Naive thymus-derived CD4-positive, alpha-beta T cell (primary cell): ENCODE measurements at regions not wholly inside any gene's neighbourhood (a gene's known extent, or its start where the extent isn't known, plus 50 kb on each side); places are given as distances from the start of the nearest gene placed in this dataset.

Experiments used
- ATAC-seq: fragments of 150-1000 bp; cut with Tn5 transposase; 2 replicates; pipeline ENCODE4 v1.10.0; 2021; ENCODE audit warnings: mild to moderate bottlenecking, moderate library complexity
- CTCF ChIA-PET: fragments of 350-600 bp; sonication (Branson Sonifier 250); formaldehyde crosslinking; loops from one replicate; lab custom pipeline; 2021; ENCODE audit warnings: antibody characterized with exemption; lab: Charles Lee
- POLR2A ChIA-PET: fragments of 350-600 bp; sonication (Branson Sonifier 250); formaldehyde crosslinking; loops from one replicate; lab custom pipeline; 2021; ENCODE audit warnings: antibody characterized with exemption, inconsistent platforms; lab: Charles Lee
- DNase-seq, 9 donors: peaks; one replicate each; pipeline versions ENCODE4 v3.0.0 to v3.0.0-alpha.2; 2020 to 2022; ENCODE audit warnings: mixed read lengths in 1 of 9
- H3K27ac ChIP-seq: one replicate; pipeline ENCODE4 v1.7.0; 2013; ENCODE audit warnings: mild to moderate bottlenecking, low read depth, low read length, moderate library complexity
- H3K27me3 ChIP-seq, 2 donors: one replicate each; pipeline ENCODE4 v1.7.0; 2013; ENCODE audit warnings: low read length in 2 of 2, mild to moderate bottlenecking in 2 of 2, moderate library complexity in 2 of 2; ENCODE audit not compliant: control insufficient read depth in 2 of 2, insufficient read depth in 2 of 2
- H3K36me3 ChIP-seq, 3 experiments: 1 replicate in 2 of 3; 2 replicates in 1 of 3; pipeline ENCODE4 v1.7.0; 2013; ENCODE audit warnings: low read length in 3 of 3, mild to moderate bottlenecking in 3 of 3, moderate library complexity in 1 of 3; ENCODE audit not compliant: insufficient read depth in 3 of 3, control insufficient read depth in 2 of 3
- H3K4me1 ChIP-seq, 2 donors: one replicate each; pipeline ENCODE4 v1.7.0; 2013; ENCODE audit warnings: low read length in 2 of 2, mild to moderate bottlenecking in 2 of 2, moderate library complexity in 1 of 2; ENCODE audit not compliant: control insufficient read depth in 2 of 2, insufficient read depth in 2 of 2
- H3K4me3 ChIP-seq: 2 replicates; pipeline ENCODE4 v1.7.0; 2013; ENCODE audit warnings: mild to moderate bottlenecking, low read length
- H3K9me3 ChIP-seq, 3 experiments: 1 replicate in 2 of 3; 2 replicates in 1 of 3; pipeline ENCODE4 v1.7.0; 2013; ENCODE audit warnings: low read length in 3 of 3; ENCODE audit not compliant: control insufficient read depth in 2 of 3
- H3K27ac Mint-ChIP-seq, 9 donors: one replicate each; pipeline ENCODE4 v1.8.0; 2020 to 2022; ENCODE audit warnings: mixed read lengths in 9 of 9, mild to moderate bottlenecking in 8 of 9, moderate library complexity in 5 of 9, inconsistent platforms in 2 of 9
- H3K27me3 Mint-ChIP-seq, 5 donors: one replicate each; pipeline ENCODE4 v1.8.0; 2021 to 2022; ENCODE audit warnings: mixed read lengths in 5 of 5, mild to moderate bottlenecking in 1 of 5
- H3K36me3 Mint-ChIP-seq, 5 donors: one replicate each; pipeline ENCODE4 v1.8.0; 2020 to 2022; ENCODE audit warnings: mixed read lengths in 5 of 5, mild to moderate bottlenecking in 3 of 5, inconsistent platforms in 1 of 5
- H3K4me1 Mint-ChIP-seq, 7 donors: one replicate each; pipeline ENCODE4 v1.8.0; 2020 to 2022; ENCODE audit warnings: mixed read lengths in 7 of 7, mild to moderate bottlenecking in 3 of 7, inconsistent platforms in 1 of 7
- H3K4me3 Mint-ChIP-seq, 10 donors: one replicate each; pipeline ENCODE4 v1.8.0; 2020 to 2022; ENCODE audit warnings: mild to moderate bottlenecking in 10 of 10, mixed read lengths in 10 of 10, moderate library complexity in 6 of 10, inconsistent platforms in 2 of 10
- H3K9me3 Mint-ChIP-seq, 11 donors: one replicate each; pipeline ENCODE4 v1.8.0; 2020 to 2022; ENCODE audit warnings: mixed read lengths in 11 of 11, mild to moderate bottlenecking in 4 of 11, inconsistent platforms in 1 of 11, moderate library complexity in 1 of 11
- intact Hi-C, 2 donors: fragments of 100-400 bp; cut with micrococcal nuclease; formaldehyde crosslinking; loops; one replicate each; pipeline ENCODE4 v1.15.1; 2023

GRCh38 chr22:48556222-48556621 is 1271.5 kb downstream of the BRD1 start:
- H3K4me3 ChIP-seq, result no peak overlapping the region
- no peak for ATAC-seq
- H3K9me3 ChIP-seq, result no peaks in the 10 kb centered on the region
- CTCF ChIA-PET, result no interaction called here
- POLR2A ChIA-PET, result no interaction called here
- H3K9me3 Mint-ChIP-seq, result peaks cover 0 to 4% (median 0%) of the 10 kb centered on the region in 11 donors
- H3K27ac ChIP-seq, result no peak overlapping the region
- H3K4me1 Mint-ChIP-seq, result no peaks in the 10 kb centered on the region
- no peaks in the 10 kb centered on the region for H3K27me3 ChIP-seq
- DNase-seq, result no peak
- H3K27me3 Mint-ChIP-seq, result peaks cover 0 to 4% (median 0%) of the 10 kb centered on the region in 5 donors
- H3K27ac Mint-ChIP-seq, result no peak overlapping the region
- no peak overlapping the region for H3K4me3 Mint-ChIP-seq
- intact Hi-C loops, result no loop called here
- no peaks in the 10 kb centered on the region for H3K36me3 ChIP-seq
- H3K4me1 ChIP-seq, result no peaks in the 10 kb centered on the region
- no peaks in the 10 kb centered on the region for H3K36me3 Mint-ChIP-seq

GRCh38 chr22:48555606-48556005 is 1272.1 kb downstream of the BRD1 start:
- DNase-seq (no peak), ATAC-seq (no peak)
- CTCF ChIA-PET, result no interaction called here
- Mint-ChIP-seq H3K27me3 (peaks cover 0 to 4% (median 0%) of the 10 kb centered on the region in 5 donors), H3K36me3 (no peaks in the 10 kb centered on the region), H3K4me1 (no peaks in the 10 kb centered on the region), H3K4me3 (no peak overlapping the region), H3K27ac (no peak overlapping the region), H3K9me3 (peaks cover 0 to 4% (median 0%) of the 10 kb centered on the region in 11 donors)
- H3K4me1 ChIP-seq, result no peaks in the 10 kb centered on the region
- no peaks in the 10 kb centered on the region for H3K36me3 ChIP-seq
- no peaks in the 10 kb centered on the region for H3K9me3 ChIP-seq
- H3K27me3 ChIP-seq, result no peaks in the 10 kb centered on the region
- no peak overlapping the region for H3K4me3 ChIP-seq
- H3K27ac ChIP-seq, result no peak overlapping the region
- POLR2A ChIA-PET, result no interaction called here
- intact Hi-C loops, result no loop called here

- Histone ChIP-seq H3K9me3 (no peaks in the 10 kb centered on the region), H3K4me3 (no peak overlapping the region), H3K4me1 (no peaks in the 10 kb centered on the region), H3K27me3 (no peaks in the 10 kb centered on the region), H3K36me3 (no peaks in the 10 kb centered on the region), H3K27ac (no peak overlapping the region)
- no peaks in the 10 kb centered on the region for H3K36me3 Mint-ChIP-seq
- no peak overlapping the region for H3K27ac Mint-ChIP-seq
- ATAC-seq (no peak), DNase-seq (no peak)
- H3K27me3 Mint-ChIP-seq, result peaks cover 0 to 4% (median 0%) of the 10 kb centered on the region in 5 donors
- ChIA-PET CTCF (no interaction called here), POLR2A (no interaction called here)
- no peak overlapping the region for H3K4me3 Mint-ChIP-seq
- H3K9me3 Mint-ChIP-seq, result peaks cover 0 to 4% (median 0%) of the 10 kb centered on the region in 11 donors
- intact Hi-C loops, result no loop called here
- no peaks in the 10 kb centered on the region for H3K4me1 Mint-ChIP-seq
Measured at GRCh38 chr22:48554893-48555572, 1272.6 kb downstream of the BRD1 start.

GRCh38 chr22:48553694-48554308 is 1273.9 kb downstream of the BRD1 start:
- Mint-ChIP-seq H3K36me3 (no peaks in the 10 kb centered on the region), H3K27ac (no peak overlapping the region), H3K4me1 (no peaks in the 10 kb centered on the region), H3K9me3 (peaks cover 0 to 4% (median 0%) of the 10 kb centered on the region in 11 donors), H3K4me3 (no peak overlapping the region), H3K27me3 (peaks cover 0 to 4% (median 0%) of the 10 kb centered on the region in 5 donors)
- intact Hi-C loops, result no loop called here
- ChIA-PET CTCF (no interaction called here), POLR2A (no interaction called here)
- Histone ChIP-seq H3K9me3 (no peaks in the 10 kb centered on the region), H3K4me3 (no peak overlapping the region), H3K4me1 (no peaks in the 10 kb centered on the region), H3K36me3 (no peaks in the 10 kb centered on the region), H3K27me3 (no peaks in the 10 kb centered on the region), H3K27ac (no peak overlapping the region)
- DNase-seq (no peak), ATAC-seq (no peak)

GRCh38 chr22:48553119-48553518 is 1274.6 kb downstream of the BRD1 start:
- Histone ChIP-seq H3K9me3 (no peaks in the 10 kb centered on the region), H3K36me3 (no peaks in the 10 kb centered on the region), H3K27me3 (no peaks in the 10 kb centered on the region), H3K4me3 (no peak overlapping the region), H3K27ac (no peak overlapping the region), H3K4me1 (no peaks in the 10 kb centered on the region)
- no peak overlapping the region for H3K27ac Mint-ChIP-seq
- H3K4me3 Mint-ChIP-seq, result no peak overlapping the region
- H3K9me3 Mint-ChIP-seq, result peaks cover 0 to 2% (median 0%) of the 10 kb centered on the region in 11 donors
- H3K36me3 Mint-ChIP-seq, result no peaks in the 10 kb centered on the region
- DNase-seq, result no peak
- H3K4me1 Mint-ChIP-seq, result no peaks in the 10 kb centered on the region
- intact Hi-C loops, result no loop called here
- peaks cover 0 to 4% (median 0%) of the 10 kb centered on the region in 5 donors for H3K27me3 Mint-ChIP-seq
- CTCF ChIA-PET, result no interaction called here
- no peak for ATAC-seq
- POLR2A ChIA-PET, result no interaction called here

- Mint-ChIP-seq H3K4me3 (no peak overlapping the region), H3K9me3 (no peaks in the 10 kb centered on the region), H3K27ac (no peak overlapping the region), H3K4me1 (no peaks in the 10 kb centered on the region), H3K27me3 (peaks cover 0 to 4% (median 0%) of the 10 kb centered on the region in 5 donors), H3K36me3 (no peaks in the 10 kb centered on the region)
- no peaks in the 10 kb centered on the region for H3K36me3 ChIP-seq
- no peak for ATAC-seq
- H3K9me3 ChIP-seq, result no peaks in the 10 kb centered on the region
- CTCF ChIA-PET, result no interaction called here
- H3K27me3 ChIP-seq, result no peaks in the 10 kb centered on the region
- H3K27ac ChIP-seq, result no peak overlapping the region
- intact Hi-C loops, result no loop called here
- POLR2A ChIA-PET, result no interaction called here
- no peaks in the 10 kb centered on the region for H3K4me1 ChIP-seq
- H3K4me3 ChIP-seq, result no peak overlapping the region
- DNase-seq, result no peak
Measured at GRCh38 chr22:48551716-48552268, 1275.9 kb downstream of the BRD1 start.

- H3K9me3 Mint-ChIP-seq, result no peaks in the 10 kb centered on the region
- H3K27me3 ChIP-seq, result no peaks in the 10 kb centered on the region
- H3K27me3 Mint-ChIP-seq, result peaks cover 0 to 4% (median 0%) of the 10 kb centered on the region in 5 donors
- H3K27ac Mint-ChIP-seq, result no peak overlapping the region
- no peaks in the 10 kb centered on the region for H3K36me3 Mint-ChIP-seq
- H3K4me1 ChIP-seq, result no peaks in the 10 kb centered on the region
- H3K4me3 ChIP-seq, result no peak overlapping the region
- no peaks in the 10 kb centered on the region for H3K36me3 ChIP-seq
- DNase-seq (no peak), ATAC-seq (no peak)
- intact Hi-C loops, result no loop called here
- no peaks in the 10 kb centered on the region for H3K9me3 ChIP-seq
- H3K27ac ChIP-seq, result no peak overlapping the region
- H3K4me1 Mint-ChIP-seq, result no peaks in the 10 kb centered on the region
- no peak overlapping the region for H3K4me3 Mint-ChIP-seq
- POLR2A ChIA-PET, result no interaction called here
- CTCF ChIA-PET, result no interaction called here
Measured at GRCh38 chr22:48551061-48551460, 1276.6 kb downstream of the BRD1 start.
